GM21360 (cell line): ENCODE measurements at regions not wholly inside any gene's neighbourhood (a gene's known extent, or its start where the extent isn't known, plus 50 kb on each side); places are given as distances from the start of the nearest gene placed in this dataset.

Experiments used
- ATAC-seq: cut with Tn5 transposase; IDR thresholded peaks from one replicate; pipeline ENCODE4 v1.9.1; 2021; ENCODE audit warnings: mild to moderate bottlenecking, moderate library complexity; ENCODE audit not compliant: unreplicated experiment

- ATAC-seq, result no peak
These were observed 191.5 kb downstream of the SLIT2 start for GRCh38 chr4:20443015-20443805.

GRCh38 chr4:20444599-20445337 lies 193.1 kb downstream of the SLIT2 start:
- no peak for ATAC-seq

GRCh38 chr4:20445933-20446723 lies 194.4 kb downstream of the SLIT2 start:
- ATAC-seq, result no peak

GRCh38 chr4:20447103-20447502 lies 195.4 kb downstream of the SLIT2 start:
- no peak for ATAC-seq

GRCh38 chr4:20451986-20452385 lies 200.3 kb downstream of the SLIT2 start:
- ATAC-seq, result no peak

- no peak for ATAC-seq
These were observed 202.8 kb downstream of the SLIT2 start for GRCh38 chr4:20454515-20454914.

GRCh38 chr4:20456407-20456806 lies 204.7 kb downstream of the SLIT2 start:
- no peak for ATAC-seq

- ATAC-seq, result no peak
These were observed 210.9 kb downstream of the SLIT2 start for GRCh38 chr4:20462426-20463175.

- no peak for ATAC-seq
These were observed 211.4 kb downstream of the SLIT2 start for GRCh38 chr4:20463176-20463430.

GRCh38 chr4:20464381-20464780 lies 212.7 kb downstream of the SLIT2 start:
- ATAC-seq, result no peak

- no peak for ATAC-seq
These were observed 222.4 kb downstream of the SLIT2 start for GRCh38 chr4:20474119-20474518.

GRCh38 chr4:20478412-20478811 lies 221.8 kb upstream of the PACRGL start:
- no peak for ATAC-seq

- no peak for ATAC-seq
These were observed 219.9 kb upstream of the PACRGL start for GRCh38 chr4:20480165-20480947.

GRCh38 chr4:20483416-20483815 lies 216.8 kb upstream of the PACRGL start:
- no peak for ATAC-seq

- no peak for ATAC-seq
These were observed 213.8 kb upstream of the PACRGL start for GRCh38 chr4:20486433-20486832.

- no peak for ATAC-seq
These were observed 212.8 kb upstream of the PACRGL start for GRCh38 chr4:20487446-20487845.

GRCh38 chr4:20487852-20488251 lies 212.4 kb upstream of the PACRGL start:
- no peak for ATAC-seq

GRCh38 chr4:20490734-20491133 lies 209.5 kb upstream of the PACRGL start:
- no peak for ATAC-seq

- ATAC-seq, result no peak
These were observed 206.4 kb upstream of the PACRGL start for GRCh38 chr4:20493761-20494353.

- ATAC-seq, result no peak
These were observed 204.2 kb upstream of the PACRGL start for GRCh38 chr4:20496068-20496467.
